COLO668 (cell line): ENCODE measurements at regions not wholly inside any gene's neighbourhood (a gene's known extent, or its start where the extent isn't known, plus 50 kb on each side); places are given as distances from the start of the nearest gene placed in this dataset.
"Not testable (repeated sequence)": the region's sequence is repeated elsewhere in the genome, so short reads cannot be mapped to it uniquely, and the experiment has no call there.

Experiments used
- DNase-seq: peaks from one replicate; lab custom pipeline; 2025; ENCODE audit not compliant: unreplicated experiment; lab: John Stamatoyannopoulos, UW

- no peak for DNase-seq
These were observed 293.7 kb downstream of the SUCLA2 start for GRCh38 chr13:47707414-47707813.

- DNase-seq: no peak
These were observed 295.9 kb downstream of the SUCLA2 start for GRCh38 chr13:47705185-47705584.

- no peak for DNase-seq
These were observed 304.4 kb downstream of the SUCLA2 start for GRCh38 chr13:47696674-47697073.

GRCh38 chr13:47687577-47687976 is 313.5 kb downstream of the SUCLA2 start:
- no peak for DNase-seq

GRCh38 chr13:47685156-47685555 is 315.9 kb downstream of the SUCLA2 start:
- DNase-seq: not testable (repeated sequence)

- DNase-seq: no peak
These were observed 320.3 kb downstream of the SUCLA2 start for GRCh38 chr13:47680748-47681147.

GRCh38 chr13:47679401-47679800 is 321.7 kb downstream of the SUCLA2 start:
- no peak for DNase-seq

GRCh38 chr13:47678201-47678968 is 322.7 kb downstream of the SUCLA2 start:
- DNase-seq: no peak

GRCh38 chr13:47675871-47676270 is 325.2 kb downstream of the SUCLA2 start:
- DNase-seq: no peak

- DNase-seq: no peak
These were observed 327.8 kb downstream of the SUCLA2 start for GRCh38 chr13:47673009-47673850.

GRCh38 chr13:47672245-47673008 is 328.6 kb downstream of the SUCLA2 start:
- DNase-seq: no peak

- no peak for DNase-seq
These were observed 329.3 kb downstream of the SUCLA2 start for GRCh38 chr13:47671776-47672175.

- no peak for DNase-seq
These were observed 336.0 kb downstream of the SUCLA2 start for GRCh38 chr13:47665043-47665442.

GRCh38 chr13:47661076-47661475 is 340.0 kb downstream of the SUCLA2 start:
- DNase-seq: no peak

- no peak for DNase-seq
These were observed 344.4 kb downstream of the SUCLA2 start for GRCh38 chr13:47656651-47657050.

GRCh38 chr13:47650209-47650608 is 350.9 kb downstream of the SUCLA2 start:
- DNase-seq: no peak

- no peak for DNase-seq
These were observed 354.1 kb downstream of the SUCLA2 start for GRCh38 chr13:47647001-47647400.

GRCh38 chr13:47646298-47646697 is 354.8 kb downstream of the SUCLA2 start:
- no peak for DNase-seq

GRCh38 chr13:47639738-47640447 is 361.2 kb downstream of the SUCLA2 start:
- DNase-seq: no peak

GRCh38 chr13:47638627-47639026 is 362.4 kb downstream of the SUCLA2 start:
- no peak for DNase-seq

GRCh38 chr13:47632311-47632710 is 368.8 kb downstream of the SUCLA2 start:
- DNase-seq: no peak
